H1 (cell line): ENCODE measurements at regions not wholly inside any gene's neighbourhood (a gene's known extent, or its start where the extent isn't known, plus 50 kb on each side); places are given as distances from the start of the nearest gene placed in this dataset.

Experiments
- CHD7 ChIP-seq: fragments of 300-600 bp; sonication (generic); IDR thresholded peaks from 2 replicates; pipeline ENCODE4 v1.7.1; 2012; ENCODE audit warnings: low read length, moderate library complexity, mild to moderate bottlenecking, inconsistent platforms; ENCODE audit not compliant: insufficient replicate concordance
- CREB1 ChIP-seq: IDR thresholded peaks from 2 replicates; pipeline ENCODE4 v1.6.1; 2012; ENCODE audit warnings: inconsistent platforms
- EGR1 ChIP-seq: IDR thresholded peaks from 2 replicates; pipeline ENCODE4 v1.6.1; 2011; ENCODE audit warnings: low read depth, low read length, borderline replicate concordance
- EP300 ChIP-seq, 2 experiments: IDR thresholded peaks; 1 replicate in 1 of 2; 2 replicates in 1 of 2; pipeline ENCODE4 v1.6.1; 2011 to 2012; ENCODE audit warnings: low read depth in 2 of 2, low read length in 2 of 2, mild to moderate bottlenecking in 2 of 2, borderline replicate concordance in 1 of 2, inconsistent platforms in 1 of 2, moderate library complexity in 1 of 2
- EZH2 ChIP-seq: fragments of 200-600 bp; sonication (generic); IDR thresholded peaks from 2 replicates; pipeline ENCODE4 v1.7.1; 2012; ENCODE audit warnings: low read depth, mild to moderate bottlenecking, moderate library complexity, low read length, inconsistent platforms; ENCODE audit not compliant: severe bottlenecking
- JUND ChIP-seq: IDR thresholded peaks from 2 replicates; pipeline ENCODE4 v1.6.1; 2011; ENCODE audit warnings: mild to moderate bottlenecking, improper control_type of control experiment, low read length
- KDM1A ChIP-seq: fragments of 200-600, 300-600 bp; sonication (generic); IDR thresholded peaks from 2 replicates; pipeline ENCODE4 v1.7.1; 2016; ENCODE audit warnings: mild to moderate bottlenecking, low read length, borderline replicate concordance
- KDM4A ChIP-seq: IDR thresholded peaks from one replicate; pipeline ENCODE4 v1.7.1; 2012; ENCODE audit warnings: low read depth, mild to moderate bottlenecking, moderate library complexity, low read length, inconsistent platforms; ENCODE audit not compliant: severe bottlenecking
- MAX ChIP-seq: IDR thresholded peaks from 2 replicates; pipeline ENCODE4 v1.6.1; 2012; ENCODE audit warnings: inconsistent platforms
- POLR2A ChIP-seq, 2 experiments: IDR thresholded peaks; 1 replicate in 1 of 2; 2 replicates in 1 of 2; pipeline ENCODE4 v1.6.1; 2011; ENCODE audit warnings: low read depth in 2 of 2, low read length in 2 of 2, mild to moderate bottlenecking in 2 of 2; ENCODE audit errors: control extremely low read depth in 1 of 2
- SIRT6 ChIP-seq: IDR thresholded peaks from one replicate; pipeline ENCODE4 v1.7.1; 2012; ENCODE audit warnings: low read length, inconsistent platforms
- SUZ12 ChIP-seq: fragments of 200-600 bp; sonication (generic); IDR thresholded peaks from 2 replicates; pipeline ENCODE4 v1.6.1; 2012; ENCODE audit warnings: mild to moderate bottlenecking, inconsistent platforms, low read length, moderate library complexity, mixed read lengths

- TF ChIP-seq CHD7 (no peak), SUZ12 (no peak), SIRT6 (no peak), MAX (no peak), EGR1 (no peak), EZH2 (no peak), CREB1 (no peak), KDM1A (no peak), EP300 (IDR thresholded peaks at IDR 0.05; ENCODE audit: borderline replicate concordance in 1 of 2, low read depth in 2 of 2, low read length in 2 of 2) (no peak), KDM4A (no peak), JUND (no peak), POLR2A (IDR thresholded peaks at IDR 0.05; ENCODE audit: control extremely low read depth in 1 of 2, low read depth in 2 of 2, low read length in 2 of 2) (no peak)
These were observed 55.6 kb upstream of the SHH start (continued) for GRCh38 chr7:155867734-155868400.
